GM18505 (cell line): ENCODE measurements at regions not wholly inside any gene's neighbourhood (a gene's known extent, or its start where the extent isn't known, plus 50 kb on each side); places are given as distances from the start of the nearest gene placed in this dataset.
A peak's percentile ranks its signal among the peaks of the same experiment; 100 is the strongest.

ENCODE experiments used
- ATAC-seq: cut with Tn5 transposase; IDR thresholded peaks from one replicate; pipeline ENCODE4 v1.9.1; 2021; ENCODE audit not compliant: unreplicated experiment
- POLR2A ChIP-seq: IDR thresholded peaks from 4 replicates; pipeline ENCODE4 v1.6.1; 2011; ENCODE audit warnings: borderline replicate concordance; ENCODE audit not compliant: insufficient read depth, insufficient read length; ENCODE audit errors: extremely low read depth

DNA sequence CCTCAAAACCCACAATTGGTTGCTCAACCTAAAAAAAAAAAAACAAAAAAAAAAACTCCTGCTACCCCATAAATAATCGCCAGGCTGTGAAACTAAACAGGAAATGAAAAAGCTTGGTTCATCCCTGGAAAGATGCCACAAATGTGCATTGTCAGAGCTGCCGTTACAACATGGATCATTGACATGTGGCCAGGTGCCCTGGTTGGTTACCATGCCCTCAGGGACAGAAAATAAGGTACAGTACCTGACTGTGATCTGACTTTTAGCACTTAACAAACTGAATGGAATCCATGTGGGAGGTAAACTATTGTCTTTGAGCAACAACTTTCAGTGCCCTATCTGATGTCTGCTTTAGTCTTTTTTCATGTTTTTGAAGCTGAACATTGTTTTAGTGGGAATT lies 118.0 kb upstream of the RPL34 start:
- no peak for TF ChIP-seq POLR2A
- no peak for ATAC-seq

DNA sequence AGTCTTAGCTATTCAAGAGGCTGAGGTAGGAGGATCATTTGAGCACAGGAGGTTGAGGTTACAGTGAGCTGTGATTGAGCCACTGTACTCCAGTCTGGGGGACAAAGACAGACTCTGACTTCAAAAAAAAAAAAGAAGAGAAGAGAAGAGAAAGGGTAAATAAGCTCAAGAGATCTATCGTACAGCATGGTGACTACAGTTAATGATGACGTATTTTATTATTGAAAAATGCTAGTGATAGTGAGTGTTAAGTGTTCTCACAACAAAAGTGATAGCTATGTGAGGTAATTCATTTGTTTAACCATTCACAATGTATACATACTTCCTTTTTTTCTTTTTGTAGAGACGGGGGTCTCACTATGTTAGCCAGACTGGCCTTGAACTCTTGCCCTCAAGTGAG lies 121.5 kb upstream of the RPL34 start:
- TF ChIP-seq POLR2A = no peak
- no peak for ATAC-seq

DNA sequence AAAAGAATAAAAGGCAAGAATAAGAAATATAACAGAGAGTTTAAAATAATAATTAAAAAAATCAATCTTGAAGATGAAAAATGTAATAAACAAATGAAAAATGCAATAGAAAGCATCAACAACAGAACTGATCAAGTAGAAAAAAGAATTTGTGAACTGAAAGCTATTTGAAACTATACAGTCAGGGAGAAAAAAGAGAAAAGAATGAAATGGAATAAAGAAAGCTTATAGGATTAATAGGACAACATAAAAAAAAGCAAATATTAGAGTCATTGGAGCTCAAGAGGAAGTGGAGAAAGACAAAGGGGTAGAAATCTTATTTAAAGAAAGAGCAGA lies 126.8 kb upstream of the RPL34 start:
- no peak for TF ChIP-seq POLR2A
- ATAC-seq = no peak

DNA sequence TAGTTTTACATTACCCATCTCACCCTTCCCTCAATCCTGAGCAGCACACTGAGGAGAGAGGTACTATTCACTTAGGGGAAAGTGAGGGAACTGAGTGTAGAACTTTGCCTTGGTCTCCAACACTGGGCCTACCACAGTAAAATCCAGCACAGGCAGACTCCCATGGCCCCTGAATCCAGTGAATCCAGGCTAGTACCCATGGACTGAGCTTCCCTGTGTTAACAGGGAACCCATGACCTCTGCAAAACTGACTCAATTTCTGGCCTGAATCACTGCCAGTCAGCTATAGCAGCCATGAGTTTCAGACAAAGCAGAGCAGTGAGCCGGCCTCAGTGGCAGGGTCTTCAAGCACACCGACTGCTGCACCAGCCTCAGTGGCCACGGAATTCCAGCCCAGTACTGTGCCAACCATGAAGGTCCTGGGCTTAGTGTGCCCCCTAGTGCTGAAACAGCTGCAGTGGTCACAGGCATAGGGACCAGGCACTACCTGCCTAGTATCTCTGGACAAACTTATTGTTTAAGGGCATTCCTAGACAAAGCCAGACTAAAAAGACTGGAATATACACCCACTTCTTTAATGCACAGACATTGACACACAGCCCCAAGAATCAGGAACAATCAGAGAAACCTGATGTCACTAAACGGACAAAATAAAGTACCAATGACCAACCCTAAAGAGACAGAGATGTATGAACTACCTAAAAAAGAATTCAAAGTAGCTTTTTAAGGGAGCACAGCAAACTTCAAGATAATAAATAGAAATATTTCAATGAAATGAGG lies 127.4 kb upstream of the RPL34 start:
- no peak for TF ChIP-seq POLR2A
- no peak for ATAC-seq

DNA sequence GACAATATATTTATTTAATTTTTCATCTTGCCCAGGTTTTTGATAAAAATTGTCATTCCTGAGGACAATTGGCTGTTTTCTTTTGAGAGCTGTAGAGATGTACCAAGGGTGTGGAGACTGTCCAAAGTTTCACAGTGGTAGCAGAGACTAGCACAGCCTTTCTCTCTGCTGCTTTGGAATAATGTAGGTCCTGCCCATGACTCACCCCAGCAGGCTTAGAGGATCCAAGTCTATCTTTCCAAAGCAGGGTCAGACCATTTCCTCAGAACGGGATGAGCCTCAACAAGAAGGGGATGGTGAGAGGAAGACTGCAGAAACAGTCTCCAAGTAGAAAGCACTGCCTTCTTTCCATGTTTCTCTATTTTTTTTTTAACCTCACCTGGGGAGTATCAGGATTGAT lies 131.5 kb upstream of the RPL34 start:
- TF ChIP-seq POLR2A = no peak
- no peak for ATAC-seq

DNA sequence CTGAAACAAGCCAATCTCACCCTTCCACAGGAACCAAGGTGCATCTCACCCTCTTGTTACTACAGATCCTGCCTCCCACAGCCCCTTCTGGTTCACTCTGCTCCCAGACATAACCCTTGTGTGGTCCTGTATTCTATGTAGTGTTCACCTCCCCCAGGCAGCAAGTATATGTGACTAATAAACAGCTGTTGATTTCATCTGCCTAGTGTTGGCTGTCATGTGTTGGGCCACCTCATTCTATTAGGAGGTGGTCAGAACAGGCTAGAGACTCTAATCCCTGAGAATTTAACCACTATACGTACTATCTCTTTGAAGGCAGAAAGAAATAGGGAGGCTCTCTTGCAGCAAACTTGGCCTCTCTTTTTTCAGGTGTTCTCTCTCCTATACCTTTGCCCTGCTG lies 134.3 kb upstream of the RPL34 start:
- ATAC-seq = no peak
- no peak for TF ChIP-seq POLR2A

DNA sequence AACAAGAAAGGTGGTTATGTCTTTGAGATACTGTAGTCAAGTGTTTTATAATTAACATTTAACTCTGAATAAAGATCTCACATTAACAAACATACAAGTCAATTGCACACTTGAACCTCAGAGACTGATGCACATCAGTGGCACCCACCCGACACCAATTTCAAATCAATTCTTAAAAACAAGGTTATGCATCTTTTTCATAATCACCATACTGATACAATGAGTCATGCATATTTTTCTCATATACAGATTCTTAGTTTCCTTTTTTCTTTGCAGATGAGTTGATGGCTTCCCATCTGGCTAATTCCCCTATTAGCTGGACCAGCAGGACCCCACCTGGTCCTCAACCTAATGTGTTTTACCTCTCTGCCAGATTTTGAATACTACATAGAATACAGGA lies 136.2 kb upstream of the RPL34 start:
- TF ChIP-seq POLR2A = no peak
- ATAC-seq = no peak

DNA sequence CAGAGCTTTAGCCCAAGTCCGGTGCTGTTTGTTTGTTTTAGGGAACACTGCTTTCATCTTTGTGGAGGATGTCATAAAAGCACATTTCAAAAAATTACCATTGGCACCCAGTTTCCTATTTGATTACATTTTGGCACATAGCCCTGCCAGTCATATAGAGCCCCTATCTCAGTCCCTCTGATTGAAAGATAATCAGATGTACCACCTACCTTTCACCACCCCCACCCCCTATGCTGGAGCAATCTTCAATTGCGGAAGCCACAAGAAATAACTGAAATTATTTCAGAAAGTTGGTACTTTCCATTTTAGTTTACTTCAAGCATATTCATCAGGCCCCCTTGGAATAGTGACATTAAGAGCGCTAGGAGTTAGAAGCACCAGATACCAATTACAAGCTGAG lies 136.7 kb upstream of the RPL34 start:
- TF ChIP-seq POLR2A = no peak
- ATAC-seq = no peak

DNA sequence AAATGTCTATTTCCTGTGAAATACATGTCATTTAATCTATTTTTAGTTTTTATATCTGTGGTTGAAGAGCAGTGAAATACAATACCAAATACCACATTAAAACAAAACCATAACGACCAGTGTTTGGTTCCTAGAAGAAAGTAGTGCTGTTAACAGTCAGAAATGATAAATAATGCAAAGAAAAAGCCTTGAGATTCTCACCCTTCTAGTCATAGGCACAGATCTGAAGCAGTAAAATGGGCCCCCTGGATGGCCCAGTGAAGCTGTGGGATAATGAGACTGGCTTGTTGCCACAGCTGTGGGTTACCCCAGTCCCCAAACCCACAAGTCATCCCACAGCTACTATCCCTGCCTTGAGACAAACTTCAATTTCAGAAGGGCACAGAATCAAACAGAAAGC lies 137.3 kb upstream of the RPL34 start:
- ATAC-seq = no peak
- TF ChIP-seq POLR2A = no peak

DNA sequence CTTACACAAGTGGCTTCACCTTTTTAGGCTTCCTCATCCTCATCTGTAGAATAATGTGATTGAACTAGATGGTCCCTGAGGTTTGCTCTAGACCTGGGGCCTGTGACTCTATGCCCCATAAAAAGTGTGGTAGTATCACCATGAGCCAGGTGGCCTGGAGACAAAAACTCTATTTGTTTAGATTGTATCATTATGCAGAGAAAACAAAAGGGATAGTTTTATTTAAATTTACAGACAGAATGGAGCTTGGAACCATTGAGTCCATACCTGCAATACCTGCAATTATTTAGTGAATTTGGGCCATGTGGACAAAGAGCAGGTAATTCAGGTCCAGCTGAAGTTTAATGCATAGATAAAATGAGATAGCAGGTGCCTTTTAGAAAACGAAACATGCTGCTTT lies 139.5 kb upstream of the RPL34 start:
- no peak for ATAC-seq
- no peak for TF ChIP-seq POLR2A

DNA sequence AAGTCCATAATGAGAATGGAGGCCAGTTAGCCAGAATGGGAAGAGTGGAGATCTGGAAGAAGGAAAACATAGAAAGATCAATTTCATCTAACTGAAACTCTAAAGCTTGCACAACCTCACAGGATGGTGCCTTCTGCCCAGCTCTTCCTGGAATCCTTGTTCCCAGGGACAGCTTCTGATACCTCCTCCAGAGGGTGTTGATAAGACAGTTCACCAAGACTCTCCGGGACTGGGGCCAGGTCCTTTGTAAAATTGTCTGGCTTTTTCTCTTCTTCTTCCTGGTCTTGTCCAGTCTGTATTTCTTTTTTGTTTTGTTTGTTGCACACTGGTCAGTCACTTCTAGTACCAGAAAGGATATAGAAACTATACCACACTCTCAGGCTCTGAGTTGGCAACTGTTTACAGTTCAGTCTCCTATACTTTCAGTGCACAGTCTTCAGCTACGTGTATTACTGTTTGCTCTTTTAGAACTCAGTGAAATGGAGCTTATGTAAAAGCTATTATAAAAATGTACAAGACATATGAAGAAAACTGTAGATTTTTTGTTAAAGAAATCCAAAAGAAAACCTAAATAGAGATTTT lies 142.8 kb upstream of the RPL34 start:
- no peak for TF ChIP-seq POLR2A
- ATAC-seq = no peak

DNA sequence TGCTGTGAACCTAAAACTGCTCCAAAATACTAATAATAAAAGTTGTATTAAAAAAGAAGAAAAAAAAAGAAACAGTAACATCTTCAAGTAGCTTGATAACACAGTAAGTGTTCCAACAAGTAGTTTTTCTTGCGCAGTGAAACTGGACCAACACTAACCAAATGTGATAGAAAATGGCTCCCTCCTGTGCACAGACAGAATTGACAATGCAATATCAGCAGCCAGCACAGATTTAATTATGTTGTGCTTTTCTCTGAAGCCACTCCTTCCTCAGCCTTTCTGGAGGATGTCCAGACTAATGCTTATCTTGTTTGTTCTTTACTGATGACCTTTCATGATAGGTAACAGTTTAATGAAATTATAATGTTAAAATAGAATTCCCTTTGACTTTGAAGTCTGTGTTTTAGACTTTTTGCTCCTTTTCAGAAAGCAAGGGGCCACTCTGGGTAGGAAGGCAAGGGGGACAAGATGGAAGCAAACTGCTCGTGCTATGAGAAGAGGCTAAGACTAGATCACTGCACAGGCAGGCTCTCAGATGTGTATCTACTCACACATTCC lies 147.1 kb upstream of the RPL34 start:
- TF ChIP-seq POLR2A = no peak
- no peak for ATAC-seq

DNA sequence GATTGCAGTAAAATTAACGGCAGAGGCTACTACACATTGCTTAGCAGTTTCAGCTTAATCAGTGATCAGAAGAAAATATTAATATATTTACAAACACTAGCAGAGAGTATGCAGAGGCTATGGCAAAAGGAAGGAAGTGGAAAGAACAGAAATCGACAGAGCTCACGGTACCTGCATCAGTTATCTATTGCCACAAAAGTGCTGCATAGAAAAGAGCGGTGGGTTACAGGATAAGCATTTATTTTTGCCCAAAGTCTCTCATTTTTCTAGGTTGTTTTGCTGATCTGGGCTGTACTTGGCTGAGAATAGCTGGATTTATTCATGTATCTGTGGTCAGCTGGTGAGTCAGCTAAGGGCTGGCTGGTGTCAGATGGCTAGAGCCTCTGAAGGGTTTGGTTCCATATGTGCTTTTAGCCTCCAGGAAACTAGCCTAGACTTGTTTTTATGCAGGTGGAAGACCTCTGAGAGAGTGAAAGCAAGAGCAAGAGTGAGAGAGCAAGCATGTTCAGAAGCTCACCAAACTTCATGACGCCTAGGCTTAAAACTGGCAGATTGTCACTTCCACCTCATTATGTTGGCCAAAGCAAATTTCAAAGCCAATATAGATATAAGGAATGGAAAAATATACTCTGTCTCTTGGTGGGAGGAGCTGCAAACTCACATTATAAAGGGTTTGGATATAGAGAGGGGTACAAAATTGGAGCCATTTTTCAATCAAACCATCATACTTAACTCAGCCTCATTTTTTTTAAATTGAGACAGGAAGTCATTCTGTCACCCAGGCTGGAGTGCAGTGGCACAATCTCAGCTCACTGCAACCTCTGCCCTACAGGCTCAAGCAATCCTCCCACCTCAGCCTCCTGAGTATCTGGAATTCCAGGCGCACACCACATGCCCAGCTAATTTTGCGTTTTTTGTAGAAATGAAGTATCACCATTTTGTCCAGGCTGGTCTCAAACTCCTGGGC lies 153.2 kb upstream of the RPL34 start:
- peak; percentile 82 for ATAC-seq
- no peak for TF ChIP-seq POLR2A
